A549 (cell line): ENCODE measurements at regions not wholly inside any gene's neighbourhood (a gene's known extent, or its start where the extent isn't known, plus 50 kb on each side); places are given as distances from the start of the nearest gene placed in this dataset.
"Not testable (repeated sequence)": the region's sequence is repeated elsewhere in the genome, so short reads cannot be mapped to it uniquely, and the experiment has no call there.

ENCODE experiments used
- ATAC-seq, 2 experiments: fragments of 200-7000 bp in 1 of 2; fragments of >200 bp in 1 of 2; cut with Nextera tagmentation in 1 of 2; cut with Tn5 transposase in 1 of 2; 3 replicates each; pipeline versions ENCODE4 v1.8.0 to v1.9.1; 2018 to 2020; ENCODE audit warnings: mild to moderate bottlenecking in 1 of 2, moderate library complexity in 1 of 2
- CTCF ChIA-PET: fragments of 300-600 bp; sonication (Branson Sonifier 250); formaldehyde crosslinking; extraction: SDS; loops from one replicate; lab custom pipeline; 2021; ENCODE audit warnings: antibody characterized with exemption, inconsistent platforms; lab: Yijun Ruan, JAX
- POLR2A ChIA-PET: fragments of 350-600 bp; formaldehyde crosslinking; extraction: SDS; loops from one replicate; lab custom pipeline; 2021; ENCODE audit warnings: antibody characterized with exemption, inconsistent platforms; lab: Yijun Ruan, JAX
- DNase-seq, 2 experiments: peaks; one replicate each; pipeline versions ENCODE4 v3.0.0 to v3.0.0-alpha.2; 2011 to 2016; ENCODE audit warnings: low read depth in 1 of 2, low spot score in 1 of 2
- FAIRE-seq: peaks from 2 replicates; lab custom pipeline; 2011; peaks lifted over from hg19 to GRCh38; lab: Jason Lieb, UNC
- H3K27ac ChIP-seq, 2 experiments: fragments of >200 bp; sonication (Bioruptor Twin); formaldehyde crosslinking; 3 replicates each; pipeline ENCODE4 v1.5.1; 2016 to 2017
- H3K4me1 ChIP-seq: fragments of >200 bp; sonication (Bioruptor Twin); formaldehyde crosslinking; 3 replicates; pipeline ENCODE4 v1.6.1; 2016
- H3K4me2 ChIP-seq: fragments of >200 bp; sonication (Bioruptor Twin); formaldehyde crosslinking; 3 replicates; pipeline ENCODE4 v1.6.1; 2016
- H3K4me3 ChIP-seq: fragments of >200 bp; sonication (Bioruptor Twin); formaldehyde crosslinking; 3 replicates; pipeline ENCODE4 v1.5.1; 2016
- H3K9me3 ChIP-seq: fragments of >200 bp; sonication (Bioruptor Twin); formaldehyde crosslinking; 3 replicates; pipeline ENCODE4 v1.6.1; 2016
- BHLHE40 ChIP-seq: IDR thresholded peaks from 2 replicates; pipeline ENCODE4 v1.6.1; 2012; ENCODE audit warnings: low read depth, low read length, inconsistent platforms
- CBX2 ChIP-seq: fragments of 200-600 bp; sonication (generic); IDR thresholded peaks from 2 replicates; pipeline ENCODE4 v1.6.1; 2016; ENCODE audit warnings: low read depth, mild to moderate bottlenecking, borderline replicate concordance
- CBX8 ChIP-seq: fragments of 200-600 bp; sonication (generic); IDR thresholded peaks from 2 replicates; pipeline ENCODE4 v1.6.1; 2016
- CEBPB ChIP-seq, 2 experiments: fragments of >200 bp in 1 of 2; sonication (Bioruptor Twin) in 1 of 2; formaldehyde crosslinking in 1 of 2; IDR thresholded peaks; 2 replicates each; pipeline ENCODE4 v1.6.1; 2012 to 2016
- CHD2 ChIP-seq: fragments of 150-350 bp; IDR thresholded peaks from 2 replicates; pipeline ENCODE4 v1.6.1; 2014; ENCODE audit warnings: low read length; ENCODE audit not compliant: partially characterized antibody
- HMGXB4 ChIP-seq: fragments of 250-450 bp; sonication (Bioruptor Pico); IDR thresholded peaks from 2 replicates; pipeline ENCODE4 v1.5.0; 2021; ENCODE audit warnings: mild to moderate bottlenecking, moderate library complexity, borderline replicate concordance
- JUNB ChIP-seq: fragments of >200 bp; sonication (Bioruptor Twin); formaldehyde crosslinking; IDR thresholded peaks from 2 replicates; pipeline ENCODE4 v1.6.1; 2016
- KDM5A ChIP-seq: fragments of 200-600 bp; sonication (generic); IDR thresholded peaks from 2 replicates; pipeline ENCODE4 v1.6.1; 2016; ENCODE audit warnings: antibody characterized with exemption, mild to moderate bottlenecking
- MAX ChIP-seq: IDR thresholded peaks from 2 replicates; pipeline ENCODE4 v1.6.1; 2012
- MYC ChIP-seq: IDR thresholded peaks from 2 replicates; pipeline ENCODE4 v1.6.1; 2012; ENCODE audit warnings: mild to moderate bottlenecking, inconsistent platforms, low read length, improper control_type of control experiment, borderline replicate concordance
- NFE2L2 ChIP-seq: fragments of 150-350 bp; conservative IDR thresholded peaks from 2 replicates; pipeline ENCODE4 v1.6.1; 2014; ENCODE audit warnings: low read length
- PHF8 ChIP-seq: fragments of 200-600 bp; sonication (generic); IDR thresholded peaks from 2 replicates; pipeline ENCODE4 v1.6.1; 2016; ENCODE audit warnings: low read depth, mild to moderate bottlenecking, antibody characterized with exemption, moderate library complexity, borderline replicate concordance
- POLR2AphosphoS2 ChIP-seq: conservative IDR thresholded peaks from 2 replicates; pipeline ENCODE4 v1.6.1; 2012; ENCODE audit warnings: low read length, improper control_type of control experiment, inconsistent platforms
- RAD21 ChIP-seq, 2 experiments: fragments of >200 bp in 1 of 2; sonication (Bioruptor Twin) in 1 of 2; formaldehyde crosslinking in 1 of 2; IDR thresholded peaks in 1 of 2; conservative IDR thresholded peaks in 1 of 2; 2 replicates in 1 of 2; 3 replicates in 1 of 2; pipeline ENCODE4 v1.6.1; 2012 to 2018; ENCODE audit warnings: inconsistent platforms in 1 of 2
- REST ChIP-seq: fragments of 200-600 bp; sonication (generic); IDR thresholded peaks from 2 replicates; pipeline ENCODE4 v1.6.1; 2016; ENCODE audit warnings: antibody characterized with exemption, mild to moderate bottlenecking, moderate library complexity
- ZC3H11A ChIP-seq: fragments of 450-650 bp; IDR thresholded peaks from 2 replicates; pipeline ENCODE4 v1.6.1; 2014; ENCODE audit warnings: antibody characterized with exemption, mild to moderate bottlenecking
- WGBS: methylation state at CpG from one replicate; pipeline ENCODE4 v1.1.6; 2017; ENCODE audit errors: missing lambda C conversion rate; 5-methylcytosine and 5-hydroxymethylcytosine counted together

GRCh38 chr2:16096962-16097361 is 156.6 kb downstream of the MYCN start:
- no peak for DNase-seq
- Histone ChIP-seq H3K9me3 (no peaks in the 10 kb centered on the region), H3K4me1 (peaks cover 20% of the 10 kb centered on the region), H3K27ac (no peak overlapping the region), H3K4me3 (no peak overlapping the region), H3K4me2 (peak overlapping the region; percentile 30; the same call in 2 of the 3 replicates)
- CTCF ChIA-PET, result interaction anchor here (0.6 to 1.0 kb wide), 2 partner anchors 95 to 157 kb away, joined by 3 read pairs; no protein-coding TSS in a partner anchor
- peak in 1 of 2 experiments; percentile 24; a peak in 1 of 6 replicates for ATAC-seq
- POLR2A ChIA-PET, result no interaction called here
- no peak for TF ChIP-seq CBX2
- TF ChIP-seq REST, result no peak
- TF ChIP-seq NFE2L2, result no peak
- TF ChIP-seq CEBPB (IDR thresholded peaks at IDR 0.05), result no peak
- TF ChIP-seq KDM5A, result no peak
- TF ChIP-seq POLR2AphosphoS2, result no peak
- TF ChIP-seq ZC3H11A, result no peak
- TF ChIP-seq PHF8, result no peak
- no peak for TF ChIP-seq RAD21 (conservative IDR thresholded peaks at IDR 0.05 in 1 of 2, IDR thresholded peaks at IDR 0.05 in 1 of 2)
- TF ChIP-seq MAX, result no peak
- no peak for TF ChIP-seq BHLHE40
- TF ChIP-seq CBX8, result no peak
- TF ChIP-seq HMGXB4 (CRISPR knock-in tag), result no peak
- 22% methylated on average over 4 of the region's 4 CpGs for WGBS
- FAIRE-seq, result no peak

DNA sequence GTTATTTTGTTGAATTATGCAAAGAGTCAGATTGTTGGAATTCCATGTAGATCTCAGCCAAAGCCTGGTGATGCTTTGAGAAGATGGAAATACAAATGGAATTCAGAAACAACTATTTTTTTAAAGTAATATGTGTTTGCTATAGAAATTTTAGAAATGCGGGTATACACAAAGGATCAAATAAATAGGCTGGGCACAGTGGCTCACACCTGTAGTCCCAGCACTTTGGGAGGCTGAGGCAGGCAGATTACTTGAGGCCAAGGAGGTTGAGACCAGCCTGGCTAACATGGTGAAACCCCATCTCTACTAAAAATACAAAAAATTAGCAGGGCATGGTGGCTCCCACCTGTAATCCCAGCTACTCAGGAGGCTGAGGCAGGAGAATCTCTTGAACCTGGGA is 155.1 kb downstream of the MYCN start:
- DNase-seq, H3K9me3 ChIP-seq, CTCF ChIA-PET, H3K4me2 ChIP-seq, ATAC-seq, FAIRE-seq, H3K27ac ChIP-seq, POLR2A ChIA-PET, H3K4me3 ChIP-seq: not testable (repeated sequence)
- H3K4me1 ChIP-seq, result peaks cover 18% of the 10 kb centered on the region
- 36% methylated on average over 1 of the region's 1 CpG for WGBS

- Histone ChIP-seq H3K4me3 (no peak overlapping the region), H3K27ac (no peak overlapping the region), H3K9me3 (no peaks in the 10 kb centered on the region), H3K4me1 (peaks cover 12% of the 10 kb centered on the region)
- WGBS, result 66% methylated on average over 6 of the region's 6 CpGs
- no peak for FAIRE-seq
- ATAC-seq, result no peak
- POLR2A ChIA-PET, result no interaction called here
- DNase-seq, result no peak
- TF ChIP-seq MAX (no peak), JUNB (no peak), CHD2 (no peak), PHF8 (no peak), RAD21 (conservative IDR thresholded peaks at IDR 0.05 in 1 of 2, IDR thresholded peaks at IDR 0.05 in 1 of 2) (no peak), MYC (no peak)
- TF ChIP-seq, all 56 proteins: peak for 0
- no peak overlapping the region for H3K4me2 ChIP-seq
- CTCF ChIA-PET, result no interaction called here
Measured at GRCh38 chr2:16094811-16095210, 154.5 kb downstream of the MYCN start.
